Thymus (tissue), 11 donors: ENCODE measurements at regions not wholly inside any gene's neighbourhood (a gene's known extent, or its start where the extent isn't known, plus 50 kb on each side); places are given as distances from the start of the nearest gene placed in this dataset.

Source experiments
- DNase-seq, 9 donors: peaks; one replicate each; pipeline ENCODE4 v3.0.0-alpha.2; 2013; ENCODE audit warnings: low spot score in 9 of 9, low read depth in 6 of 9, missing footprints in 1 of 9
- H3K27ac ChIP-seq, 2 donors: one replicate each; pipeline ENCODE4 v1.5.1; 2013; ENCODE audit warnings: control low read depth in 1 of 2, low read depth in 1 of 2, low read length in 1 of 2, mild to moderate bottlenecking in 1 of 2, moderate library complexity in 1 of 2
- H3K27me3 ChIP-seq, 2 donors: one replicate each; pipeline ENCODE4 v1.5.1; 2013; ENCODE audit warnings: low read length in 1 of 2; ENCODE audit not compliant: control insufficient read depth in 2 of 2, insufficient read depth in 1 of 2
- H3K36me3 ChIP-seq, 2 donors: one replicate each; pipeline ENCODE4 v1.5.1; 2013; ENCODE audit warnings: low read length in 1 of 2, mild to moderate bottlenecking in 1 of 2, moderate library complexity in 1 of 2; ENCODE audit not compliant: control insufficient read depth in 2 of 2, insufficient read depth in 2 of 2
- H3K4me1 ChIP-seq, 2 donors: one replicate each; pipeline ENCODE4 v1.5.1; 2013; ENCODE audit warnings: low read length in 2 of 2; ENCODE audit not compliant: control insufficient read depth in 2 of 2, insufficient read depth in 2 of 2
- H3K4me3 ChIP-seq, 2 donors: one replicate each; pipeline ENCODE4 v1.5.1; 2013; ENCODE audit warnings: low read length in 2 of 2, control low read depth in 1 of 2, mild to moderate bottlenecking in 1 of 2
- H3K9me3 ChIP-seq, 2 donors: one replicate each; pipeline ENCODE4 v1.5.1; 2013; ENCODE audit warnings: low read length in 1 of 2, mild to moderate bottlenecking in 1 of 2; ENCODE audit not compliant: control insufficient read depth in 2 of 2, insufficient read depth in 1 of 2
- WGBS: extraction: QIAGEN DNeasy Blood & Tissue Kit; methylation state at CpG from one replicate; pipeline ENCODE4 v1.1.7; 2013; 5-methylcytosine and 5-hydroxymethylcytosine counted together
- donor health status: healthy.

DNA sequence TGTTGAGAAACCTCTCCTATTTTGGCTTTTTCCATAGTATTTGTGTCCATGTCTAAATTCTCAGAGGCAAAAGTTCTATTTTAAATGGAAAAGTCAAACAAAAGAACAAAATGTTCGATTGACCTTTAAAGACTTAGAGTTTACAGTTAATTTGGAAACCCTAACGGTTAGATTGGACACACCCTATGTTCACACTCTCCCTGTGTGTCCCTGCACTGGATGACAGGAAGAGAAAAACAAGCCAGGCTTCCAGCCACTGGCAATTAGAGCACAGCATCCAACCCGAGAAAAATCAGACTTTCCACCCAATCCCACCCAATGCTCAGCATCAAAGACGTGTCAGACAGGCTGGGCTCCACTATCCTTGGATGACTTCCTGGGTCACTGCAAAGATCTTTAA lies 241.3 kb downstream of the TBXT start:
- no peaks in the 10 kb centered on the region for H3K4me1 ChIP-seq

DNA sequence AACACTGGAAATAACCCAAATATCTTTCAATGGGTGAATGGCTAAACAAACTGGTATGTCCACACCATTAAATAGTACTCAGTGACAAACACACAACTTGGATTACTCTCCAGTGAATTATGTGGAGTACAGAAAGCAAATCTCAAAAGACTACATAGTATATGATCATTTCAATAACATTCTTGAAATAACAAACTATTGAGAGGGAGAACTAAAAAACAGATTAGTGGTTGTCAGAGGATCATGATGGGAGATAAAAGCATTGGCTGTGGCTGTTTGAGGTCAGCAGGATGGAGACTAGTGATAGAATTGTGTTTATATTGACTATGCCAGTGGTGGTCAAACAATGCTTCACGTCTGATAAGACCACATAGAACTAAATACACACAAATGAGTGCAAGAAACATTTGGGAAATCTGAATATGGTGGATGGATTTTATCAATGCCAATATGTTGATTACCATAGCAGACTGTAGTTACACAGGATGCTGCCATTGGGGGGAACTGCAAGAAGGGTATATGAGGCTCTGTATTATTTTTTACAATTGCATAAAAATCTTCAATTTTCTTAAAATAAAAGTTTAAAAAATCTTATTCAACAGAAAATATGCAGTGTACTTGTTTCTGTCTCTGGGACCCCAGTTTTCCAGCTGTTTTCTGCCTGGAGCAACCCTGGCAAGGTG lies 242.0 kb downstream of the TBXT start:
- DNase-seq = no peak
- Histone ChIP-seq H3K27ac (no peak overlapping the region), H3K4me3 (no peak overlapping the region), H3K27me3 (no peaks in the 10 kb centered on the region), H3K36me3 (no peaks in the 10 kb centered on the region), H3K9me3 (no peaks in the 10 kb centered on the region), H3K4me1 (no peaks in the 10 kb centered on the region)
- 76% methylated on average over 1 of the region's 1 CpG for WGBS

More for the DNA sequence above, 241.3 kb downstream of the TBXT start:
- DNase-seq = no peak
- Histone ChIP-seq H3K36me3 (no peaks in the 10 kb centered on the region), H3K27me3 (no peaks in the 10 kb centered on the region), H3K27ac (no peak overlapping the region), H3K9me3 (no peaks in the 10 kb centered on the region), H3K4me3 (no peak overlapping the region)
- WGBS = 61% methylated on average over 4 of the region's 4 CpGs

DNA sequence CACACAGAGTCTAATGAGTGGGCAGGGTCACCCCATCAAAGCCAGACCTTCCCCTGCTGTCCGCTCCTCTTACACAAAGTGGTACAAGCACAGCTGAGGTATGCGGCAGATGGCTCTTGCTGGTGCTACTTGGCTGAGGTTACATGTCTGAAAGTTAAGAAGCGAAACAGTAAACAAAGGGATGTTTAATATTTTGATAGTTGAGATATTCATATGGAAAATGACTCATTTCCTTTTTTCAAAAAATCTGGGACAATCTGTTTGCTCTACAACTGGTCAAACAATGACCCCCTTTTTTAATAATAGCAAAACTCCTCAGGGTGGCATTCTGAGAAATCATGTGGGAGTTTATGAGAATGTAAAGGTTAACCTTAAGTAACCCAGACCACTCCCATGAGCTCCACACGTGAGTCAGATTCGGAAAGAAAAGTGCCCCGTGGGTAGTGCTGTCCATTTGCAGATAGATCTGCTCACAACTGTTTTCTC lies 245.3 kb downstream of the TBXT start:
- WGBS = 90% methylated on average over 6 of the region's 6 CpGs
- no peak for DNase-seq
- Histone ChIP-seq H3K27ac (no peak overlapping the region), H3K4me3 (no peak overlapping the region), H3K36me3 (no peaks in the 10 kb centered on the region), H3K9me3 (no peaks in the 10 kb centered on the region), H3K27me3 (no peaks in the 10 kb centered on the region), H3K4me1 (no peaks in the 10 kb centered on the region)

DNA sequence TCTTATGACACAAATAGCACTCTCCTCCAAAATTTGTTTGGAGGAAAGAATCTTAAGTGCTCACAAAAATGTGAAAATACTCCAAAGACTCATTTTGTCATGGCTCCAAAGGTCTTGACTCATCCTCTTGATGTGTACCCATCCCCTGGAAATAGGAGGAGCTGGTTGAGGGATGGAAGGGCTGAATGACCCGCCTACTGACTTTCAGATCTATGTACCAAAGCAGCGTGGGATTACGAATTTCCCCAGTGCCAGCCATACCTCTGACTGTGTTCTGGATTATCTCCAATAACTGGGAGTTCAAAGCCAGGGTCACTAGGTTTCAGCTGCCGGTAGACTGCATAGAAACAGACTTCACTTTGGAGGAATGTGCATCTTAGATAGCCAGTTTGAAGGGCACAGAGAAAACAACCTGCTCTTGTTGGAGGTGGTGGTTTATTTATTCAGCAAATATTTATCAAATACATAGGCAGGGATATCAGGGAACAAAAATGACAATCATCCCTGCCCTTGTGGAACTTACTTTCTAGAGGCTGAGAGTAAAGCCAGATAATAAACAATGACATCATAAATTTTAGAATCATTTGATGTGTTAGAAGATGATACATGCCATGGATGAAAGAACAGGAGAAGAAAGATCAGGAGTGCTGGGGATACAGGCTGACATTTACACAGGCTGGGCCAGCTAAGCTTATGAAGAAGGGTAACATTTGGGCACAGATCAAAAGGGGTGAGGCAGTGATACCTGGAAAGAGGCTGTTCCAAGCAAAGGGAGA lies 246.6 kb downstream of the TBXT start:
- no peak overlapping the region for H3K27ac ChIP-seq
- H3K9me3 ChIP-seq = no peaks in the 10 kb centered on the region
- WGBS = 94% methylated on average over 4 of the region's 4 CpGs
- no peaks in the 10 kb centered on the region for H3K36me3 ChIP-seq
- H3K27me3 ChIP-seq = no peaks in the 10 kb centered on the region
- no peaks in the 10 kb centered on the region for H3K4me1 ChIP-seq
- no peak for DNase-seq
- no peak overlapping the region for H3K4me3 ChIP-seq

DNA sequence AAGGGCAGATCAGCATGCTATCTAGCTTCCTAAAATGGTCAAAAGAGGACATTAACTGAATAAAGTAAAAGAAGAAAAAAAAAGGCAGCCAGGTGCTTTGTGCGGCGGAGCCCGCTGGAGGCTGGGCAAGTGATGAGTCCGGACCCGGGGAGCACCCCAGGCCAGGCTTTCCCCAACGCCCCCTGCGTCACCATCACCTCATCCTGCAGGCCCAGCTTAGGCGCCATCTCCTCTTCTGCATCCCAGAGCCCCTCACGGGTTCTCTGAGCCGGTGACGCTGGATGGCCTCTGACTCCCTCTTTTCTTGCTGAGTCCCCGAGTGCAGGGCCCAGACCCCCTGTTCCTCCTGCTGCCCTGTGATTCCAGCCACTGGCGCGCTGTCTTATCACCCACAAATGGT lies 250.1 kb downstream of the TBXT start:
- Histone ChIP-seq H3K27me3 (no peaks in the 10 kb centered on the region), H3K4me1 (no peaks in the 10 kb centered on the region), H3K4me3 (no peak overlapping the region), H3K36me3 (no peaks in the 10 kb centered on the region), H3K9me3 (no peaks in the 10 kb centered on the region), H3K27ac (no peak overlapping the region)
- WGBS = 98% methylated on average over 14 of the region's 14 CpGs
- no peak for DNase-seq

DNA sequence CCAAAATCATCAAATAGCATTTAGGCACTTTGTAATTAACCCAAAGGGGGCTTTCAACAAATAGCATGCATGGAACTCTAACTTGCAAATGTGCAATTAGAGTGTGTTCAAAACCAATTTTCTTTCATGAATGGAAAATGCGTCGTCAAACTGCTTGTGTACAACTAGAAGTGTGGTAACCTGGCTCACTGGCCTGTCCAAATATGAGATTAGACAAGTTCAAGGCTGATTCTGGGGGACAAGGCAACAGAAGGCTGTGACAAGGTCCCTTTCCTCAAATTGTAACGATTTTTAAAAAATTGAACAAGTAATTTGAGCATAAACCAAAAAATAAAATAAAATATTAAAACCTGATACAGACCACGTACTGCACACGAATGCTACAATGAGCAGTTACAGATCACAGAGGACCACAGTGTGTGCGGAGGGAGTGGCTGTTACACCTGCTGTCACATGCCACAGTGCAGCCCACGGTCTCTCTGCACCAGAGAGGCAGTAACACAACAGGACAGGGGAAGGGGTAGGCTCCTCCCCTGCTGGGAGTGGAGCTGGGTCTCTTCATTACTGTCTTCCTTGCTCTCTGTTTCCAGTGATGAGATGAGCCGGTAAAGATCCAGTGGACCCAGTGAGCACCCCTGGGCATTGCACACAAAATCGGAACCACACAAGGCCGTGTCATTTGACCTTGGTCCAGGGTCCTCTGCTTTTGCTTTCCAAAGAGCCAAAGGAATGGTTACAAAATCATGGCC lies 252.2 kb upstream of the PDE10A start:
- Histone ChIP-seq H3K4me3 (no peak overlapping the region), H3K4me1 (no peaks in the 10 kb centered on the region), H3K36me3 (no peaks in the 10 kb centered on the region), H3K27me3 (no peaks in the 10 kb centered on the region), H3K27ac (no peak overlapping the region), H3K9me3 (no peaks in the 10 kb centered on the region)
- WGBS = 89% methylated on average over 10 of the region's 10 CpGs
- no peak for DNase-seq

DNA sequence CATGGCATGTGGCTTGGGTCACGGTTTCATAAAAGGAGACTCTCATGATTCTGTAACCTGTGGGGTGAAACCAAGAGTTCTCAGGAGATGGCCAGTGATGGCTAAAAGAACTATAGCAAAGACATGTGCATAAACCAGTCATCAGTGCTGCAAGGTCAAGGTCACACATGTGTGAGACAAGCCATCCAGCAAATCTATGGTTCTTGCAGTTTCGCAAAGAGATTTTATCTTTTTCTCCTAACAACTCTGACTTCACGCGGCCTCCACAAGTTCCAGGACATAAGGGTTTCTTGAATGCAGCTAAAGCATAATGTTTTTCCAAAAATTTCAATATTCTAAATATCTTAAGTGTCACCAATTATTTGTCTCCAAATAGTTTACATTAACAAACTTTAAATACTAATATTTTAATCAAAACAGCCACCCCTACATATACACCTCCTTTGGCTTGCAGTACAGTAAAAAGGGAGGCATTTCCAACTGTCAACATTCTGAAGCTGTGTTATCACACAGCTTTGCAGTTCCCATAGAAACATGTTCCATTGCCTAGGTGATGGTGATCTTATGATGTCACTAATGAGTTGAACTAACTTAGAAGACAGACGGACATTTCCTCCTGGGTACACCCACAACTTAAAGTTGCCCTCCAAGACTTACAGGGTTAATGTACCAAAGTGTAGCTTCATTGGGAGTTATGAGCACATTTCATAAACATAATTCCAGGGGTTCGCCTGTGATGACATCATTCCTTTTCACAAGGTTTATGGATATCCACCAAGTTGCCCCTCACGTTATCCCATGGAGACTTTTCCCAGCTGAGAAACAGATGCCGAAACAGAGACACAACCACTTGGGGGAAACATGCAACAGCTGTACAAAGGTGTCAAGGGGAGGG lies 250.9 kb upstream of the PDE10A start:
- Histone ChIP-seq H3K36me3 (no peaks in the 10 kb centered on the region), H3K27ac (no peak overlapping the region), H3K27me3 (peaks cover 0 to 2% of the 10 kb centered on the region in 2 donors), H3K4me3 (no peak overlapping the region), H3K9me3 (no peaks in the 10 kb centered on the region), H3K4me1 (no peaks in the 10 kb centered on the region)
- 91% methylated on average over 8 of the region's 8 CpGs for WGBS
- DNase-seq = no peak

DNA sequence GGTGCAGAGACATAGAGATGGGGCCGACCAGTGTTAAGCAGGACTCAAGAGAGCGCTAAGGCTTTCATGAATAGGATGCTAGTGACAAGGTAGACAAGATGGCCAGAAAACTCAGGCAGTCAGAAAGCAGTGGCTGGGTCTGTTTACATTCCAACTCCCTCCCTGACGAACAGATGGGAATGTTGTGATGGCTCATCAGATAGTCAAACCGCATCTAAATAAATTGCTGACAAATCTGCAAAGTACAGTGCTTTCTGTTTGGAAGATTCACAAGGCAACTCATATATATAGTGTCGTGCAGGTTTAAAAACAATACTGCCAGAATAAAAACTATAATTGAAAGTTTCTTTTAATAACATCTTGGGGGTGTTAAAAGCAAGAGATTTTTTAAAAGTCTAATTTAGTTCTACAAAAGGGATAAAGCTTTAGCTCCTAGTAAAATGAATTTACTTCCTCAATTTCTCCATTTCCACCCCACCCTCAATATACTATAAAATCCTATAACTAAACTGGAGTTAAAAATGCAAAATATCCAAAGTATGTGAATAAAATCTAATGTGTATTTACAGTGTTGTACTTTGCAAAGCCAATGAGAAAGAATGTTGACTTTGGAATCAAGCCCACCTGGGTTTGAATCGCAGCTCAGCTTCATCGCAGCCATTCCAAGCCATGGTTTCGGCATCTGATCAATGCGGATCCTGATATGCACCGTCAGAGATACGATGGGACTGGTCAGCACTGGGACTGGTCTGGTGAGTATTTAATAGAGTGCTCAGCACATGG lies 247.3 kb upstream of the PDE10A start:
- no peak overlapping the region for H3K27ac ChIP-seq
- peaks cover 0 to 2% of the 10 kb centered on the region in 2 donors for H3K27me3 ChIP-seq
- WGBS = 93% methylated on average over 11 of the region's 11 CpGs

More for the DNA sequence above, 247.3 kb upstream of the PDE10A start:
- H3K36me3 ChIP-seq = no peaks in the 10 kb centered on the region
- no peak overlapping the region for H3K4me3 ChIP-seq
- no peaks in the 10 kb centered on the region for H3K9me3 ChIP-seq
- DNase-seq = no peak
- H3K4me1 ChIP-seq = no peaks in the 10 kb centered on the region
